HG02884 (cell line): ENCODE measurements at regions not wholly inside any gene's neighbourhood (a gene's known extent, or its start where the extent isn't known, plus 50 kb on each side); places are given as distances from the start of the nearest gene placed in this dataset.

Experiments
- ATAC-seq: cut with Tn5 transposase; IDR thresholded peaks from one replicate; pipeline ENCODE4 v1.9.1; 2021; ENCODE audit warnings: mild to moderate bottlenecking, moderate library complexity; ENCODE audit not compliant: unreplicated experiment

- no peak for ATAC-seq
These were observed 56.2 kb upstream of the FTMT start for GRCh38 chr5:121795511-121795910.

- ATAC-seq, result no peak
These were observed 53.8 kb upstream of the FTMT start for GRCh38 chr5:121797681-121798518.
